HuH-7.5 (cell line): ENCODE measurements at regions not wholly inside any gene's neighbourhood (a gene's known extent, or its start where the extent isn't known, plus 50 kb on each side); places are given as distances from the start of the nearest gene placed in this dataset.

Source experiments
- DNase-seq: peaks from one replicate; pipeline ENCODE4 v3.0.0; 2011; ENCODE audit warnings: low spot score

- no peak for DNase-seq
Measured at GRCh38 chr10:78944723-78945312, 123.9 kb upstream of the ZMIZ1 start.

DNA sequence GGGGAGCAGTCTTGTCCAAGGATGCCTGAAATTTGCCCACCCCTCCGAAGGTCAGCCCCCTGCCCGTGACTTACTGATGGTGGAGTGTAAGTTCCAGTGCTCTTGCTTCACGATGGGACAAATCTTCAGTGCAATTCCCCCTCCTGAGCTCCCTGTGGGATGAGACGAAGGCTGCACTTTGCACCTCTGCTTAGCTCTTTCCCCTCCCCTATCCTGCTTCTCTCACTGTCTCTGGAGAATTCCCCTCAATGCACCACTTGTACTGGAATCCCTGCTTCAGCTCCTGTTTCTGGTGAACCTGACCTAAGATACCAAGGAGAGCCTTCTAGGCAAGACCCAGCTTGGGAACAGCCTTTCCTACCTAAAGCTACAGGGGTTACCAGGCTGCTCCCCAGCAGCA is 122.9 kb upstream of the ZMIZ1 start:
- DNase-seq: no peak

DNA sequence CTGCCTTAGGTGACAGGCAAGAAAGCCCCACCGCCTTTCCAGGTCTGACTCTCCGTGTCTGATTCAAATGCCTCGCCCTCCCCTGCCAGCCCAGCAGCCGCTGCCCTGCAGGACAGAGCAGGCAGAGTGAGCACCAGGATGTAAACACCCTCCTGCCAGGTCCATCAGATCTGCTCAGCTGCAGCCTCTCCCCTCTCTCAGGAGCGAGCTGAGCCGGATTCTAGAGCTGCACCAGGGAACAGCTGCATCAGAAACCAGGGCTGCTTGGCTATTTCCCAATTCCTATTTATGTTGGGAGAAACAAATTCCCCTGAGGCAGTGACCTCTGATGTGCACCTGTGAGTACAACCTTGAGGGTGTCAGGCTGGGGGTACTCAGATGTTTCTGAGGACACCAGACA is 121.5 kb upstream of the ZMIZ1 start:
- no peak for DNase-seq

GRCh38 chr10:78947733-78948132 is 121.0 kb upstream of the ZMIZ1 start:
- DNase-seq: no peak

DNA sequence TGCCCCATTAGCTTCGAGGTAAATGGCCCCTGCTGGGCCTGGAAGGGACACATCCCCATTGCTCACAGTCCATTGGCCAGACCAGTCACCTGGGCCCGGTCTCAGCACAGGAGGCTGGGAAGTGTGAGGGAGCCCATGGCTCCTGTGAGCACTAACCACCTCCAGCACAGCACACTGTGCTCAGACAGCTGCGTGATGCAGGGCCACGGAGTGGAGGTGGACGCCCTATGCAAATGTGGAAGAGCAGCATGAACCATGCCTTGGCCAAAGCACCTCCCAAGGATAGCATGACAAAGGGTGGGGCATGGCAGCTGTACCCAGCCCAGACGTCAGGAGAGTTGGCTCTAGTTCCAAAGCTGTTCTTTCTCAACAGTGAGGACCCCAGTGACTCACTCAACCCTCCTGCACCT is 120.1 kb upstream of the ZMIZ1 start:
- DNase-seq: no peak

GRCh38 chr10:78950656-78951587 is 117.8 kb upstream of the ZMIZ1 start:
- no peak for DNase-seq

GRCh38 chr10:78952030-78952429 is 116.7 kb upstream of the ZMIZ1 start:
- DNase-seq: no peak

DNA sequence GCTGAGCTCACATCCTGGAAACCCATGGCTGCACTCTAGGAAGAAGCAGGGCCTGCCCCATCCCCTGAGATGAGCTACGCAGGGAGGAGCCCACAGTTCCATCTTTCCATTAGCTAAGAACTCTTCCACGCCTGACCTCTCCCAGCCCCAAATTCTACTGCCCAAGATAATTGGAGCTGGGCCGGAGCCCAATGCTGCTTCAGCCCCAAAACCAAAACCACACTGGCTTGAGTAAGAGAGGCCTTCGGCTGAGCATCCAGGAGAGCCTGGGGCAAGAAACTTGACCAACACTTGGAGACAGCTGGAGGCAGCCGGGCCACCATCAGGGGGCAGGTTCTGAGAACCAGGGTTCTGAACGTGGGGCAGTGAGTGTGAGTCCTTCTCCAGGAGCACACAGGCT is 116.1 kb upstream of the ZMIZ1 start:
- no peak for DNase-seq

- no peak for DNase-seq
Measured at GRCh38 chr10:78953113-78953798, 115.5 kb upstream of the ZMIZ1 start.

DNA sequence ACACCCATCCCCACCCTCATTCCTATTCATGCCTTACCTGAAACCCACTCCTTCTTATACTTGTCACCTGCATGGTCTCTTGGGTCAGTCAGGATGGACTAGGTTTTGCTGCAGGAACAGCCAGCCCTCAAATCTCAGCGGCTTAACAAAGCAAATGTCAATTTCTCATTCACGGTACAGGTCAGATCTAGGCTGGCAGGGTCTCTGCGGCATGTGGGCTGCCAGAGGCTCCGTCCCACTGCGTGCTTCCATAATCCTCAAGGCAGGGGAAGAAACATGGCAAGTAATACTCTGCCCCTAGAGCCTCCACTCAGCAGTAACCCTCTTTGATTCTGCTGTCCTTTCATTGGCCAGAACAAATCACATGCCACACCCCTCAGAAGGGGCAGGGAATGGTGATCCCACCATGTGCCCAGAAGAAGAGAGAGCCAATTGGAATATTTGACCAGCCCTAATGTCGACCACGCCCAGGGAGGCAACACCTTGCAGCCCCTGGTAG is 114.9 kb upstream of the ZMIZ1 start:
- no peak for DNase-seq

GRCh38 chr10:78954689-78955088 is 114.1 kb upstream of the ZMIZ1 start:
- DNase-seq: no peak

DNA sequence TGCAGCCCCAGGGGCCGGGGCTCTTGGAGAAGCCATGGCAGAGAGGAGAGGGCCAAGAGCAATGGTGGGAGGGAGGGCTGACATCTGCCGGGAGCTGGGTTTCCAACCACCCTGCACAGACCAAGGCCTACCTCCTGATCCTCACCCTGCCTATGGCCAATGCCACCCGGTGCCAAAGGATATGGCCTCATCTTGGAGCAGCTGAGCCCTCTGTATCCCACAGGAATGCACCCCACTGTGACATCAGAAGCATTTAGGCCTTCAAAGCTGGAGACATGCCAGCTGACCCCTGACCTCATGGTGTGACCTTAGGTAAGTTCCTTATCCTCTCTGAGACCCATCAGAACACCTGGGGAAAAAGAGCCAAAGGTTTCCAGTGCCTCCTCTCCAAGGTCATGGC is 113.6 kb upstream of the ZMIZ1 start:
- DNase-seq: no peak

- no peak for DNase-seq
Measured at GRCh38 chr10:78956391-78956790, 112.4 kb upstream of the ZMIZ1 start.

DNA sequence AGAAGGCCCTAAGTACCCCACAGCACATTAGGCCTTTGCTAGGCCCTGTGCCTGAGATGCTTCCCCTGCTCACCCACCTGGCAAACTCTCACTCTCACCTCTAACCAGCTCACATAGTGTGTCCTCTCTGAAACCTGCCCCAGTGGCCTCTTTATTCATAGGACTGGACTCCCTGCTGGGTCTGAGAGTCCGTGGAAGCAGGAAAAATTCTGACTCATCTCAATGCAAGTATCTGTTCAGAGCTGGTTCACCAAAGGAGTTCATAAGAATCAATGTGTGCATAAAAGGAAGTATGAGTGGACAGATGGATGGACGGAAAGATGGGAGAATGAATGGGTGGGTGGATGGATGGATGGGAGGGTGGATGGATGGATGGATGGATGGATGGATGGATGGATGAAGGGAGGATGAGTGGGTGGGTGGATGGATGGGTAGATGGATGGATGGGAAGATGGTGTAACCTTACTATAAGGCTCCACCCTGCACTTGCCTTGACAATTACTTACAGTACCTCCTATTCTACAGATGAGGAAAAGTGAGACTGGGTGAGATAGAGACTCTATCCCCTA is 111.2 kb upstream of the ZMIZ1 start:
- no peak for DNase-seq

DNA sequence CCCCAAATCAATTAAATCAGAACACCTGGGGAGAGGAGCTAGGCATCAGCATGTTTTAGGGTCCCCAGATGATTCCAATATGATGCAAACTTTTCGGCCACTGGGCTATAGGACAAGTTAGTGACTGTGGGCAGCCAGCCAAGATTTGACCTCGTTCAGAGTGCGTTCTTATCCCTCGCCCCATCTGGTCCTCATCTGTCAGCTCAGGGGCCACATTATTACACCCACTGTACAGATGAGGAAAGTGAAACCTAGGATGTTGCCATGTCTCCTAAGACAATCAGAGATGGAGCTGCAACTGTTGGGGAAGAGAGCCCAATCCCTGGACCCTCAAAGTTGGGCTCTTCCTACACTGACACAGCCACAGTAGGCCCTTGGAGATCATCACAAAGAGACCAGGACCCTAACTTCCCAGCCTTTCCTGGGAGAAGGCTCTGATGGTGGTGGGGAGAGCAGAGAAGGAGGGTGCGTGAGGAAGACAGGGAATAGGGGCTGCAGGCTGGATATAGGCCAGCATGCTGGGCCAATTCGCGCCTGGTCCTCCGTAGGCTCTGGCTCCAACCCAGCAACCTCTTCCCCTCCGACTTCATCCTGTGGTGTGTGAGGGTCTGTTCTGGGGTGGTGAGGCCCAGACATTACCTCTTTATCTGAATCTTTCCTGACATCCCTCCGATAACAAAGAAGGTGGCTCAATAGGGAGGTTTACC is 109.4 kb upstream of the ZMIZ1 start:
- DNase-seq: no peak

DNA sequence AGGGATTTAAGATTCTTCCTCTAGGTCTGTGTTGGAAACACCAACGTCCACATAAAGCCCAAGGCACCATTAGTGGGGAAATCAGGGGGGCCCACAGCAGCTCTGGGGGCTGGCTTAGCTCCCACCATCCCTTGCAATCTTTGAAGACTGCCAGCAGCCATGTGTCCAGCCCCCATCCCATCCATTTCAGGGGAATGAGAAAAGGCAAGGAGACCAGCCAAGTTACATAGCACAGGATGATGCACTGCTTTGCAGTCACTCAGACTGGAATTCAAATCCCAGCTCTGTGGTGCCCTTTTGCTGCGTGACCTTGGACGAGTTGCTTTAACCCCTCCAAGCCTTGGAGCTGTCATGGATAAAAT is 108.9 kb upstream of the ZMIZ1 start:
- no peak for DNase-seq

DNA sequence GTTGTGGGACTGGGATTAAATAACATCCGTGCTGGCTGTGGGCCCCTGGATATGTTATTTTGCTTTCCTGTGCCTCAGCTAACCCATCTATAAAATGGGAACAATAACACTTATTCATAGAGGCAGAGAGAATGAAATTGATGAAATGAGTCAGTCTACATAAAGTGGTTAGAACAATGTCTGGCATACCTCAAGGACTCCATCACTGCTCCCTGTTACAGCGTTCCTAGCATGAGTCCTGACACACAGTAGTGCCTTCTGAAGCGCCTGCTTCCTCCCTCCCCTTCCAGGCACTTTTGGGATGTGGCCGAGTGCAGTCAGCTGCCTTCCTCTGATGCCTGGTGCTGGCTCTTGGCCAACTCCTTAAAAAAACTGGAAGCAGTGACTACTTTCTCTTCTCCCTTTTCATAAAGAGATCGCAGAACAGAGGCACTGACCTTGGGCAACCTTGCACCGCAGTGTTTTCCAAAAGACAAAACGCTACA is 108.4 kb upstream of the ZMIZ1 start:
- DNase-seq: no peak

DNA sequence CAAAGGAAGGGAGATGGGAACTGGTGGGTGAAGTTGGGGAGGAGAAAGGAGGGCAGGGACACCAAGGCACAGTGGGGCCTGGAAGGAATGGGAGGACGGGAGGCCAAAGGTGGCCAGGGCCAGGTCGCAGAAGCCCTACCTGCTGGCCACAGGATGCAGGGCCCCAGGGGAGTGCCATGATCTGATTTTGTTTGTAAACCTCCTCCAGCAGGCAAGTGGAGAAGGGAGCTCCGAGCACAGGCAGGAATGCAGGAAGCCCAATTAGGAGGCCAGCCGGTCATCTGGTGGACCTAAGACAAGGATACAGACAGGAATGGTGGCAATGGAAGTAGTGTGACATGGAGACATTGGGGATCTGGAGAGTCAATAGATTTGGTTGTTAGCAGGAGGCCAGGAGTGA is 107.0 kb upstream of the ZMIZ1 start:
- no peak for DNase-seq

- DNase-seq: no peak
Measured at GRCh38 chr10:78963074-78964034, 105.4 kb upstream of the ZMIZ1 start.

DNA sequence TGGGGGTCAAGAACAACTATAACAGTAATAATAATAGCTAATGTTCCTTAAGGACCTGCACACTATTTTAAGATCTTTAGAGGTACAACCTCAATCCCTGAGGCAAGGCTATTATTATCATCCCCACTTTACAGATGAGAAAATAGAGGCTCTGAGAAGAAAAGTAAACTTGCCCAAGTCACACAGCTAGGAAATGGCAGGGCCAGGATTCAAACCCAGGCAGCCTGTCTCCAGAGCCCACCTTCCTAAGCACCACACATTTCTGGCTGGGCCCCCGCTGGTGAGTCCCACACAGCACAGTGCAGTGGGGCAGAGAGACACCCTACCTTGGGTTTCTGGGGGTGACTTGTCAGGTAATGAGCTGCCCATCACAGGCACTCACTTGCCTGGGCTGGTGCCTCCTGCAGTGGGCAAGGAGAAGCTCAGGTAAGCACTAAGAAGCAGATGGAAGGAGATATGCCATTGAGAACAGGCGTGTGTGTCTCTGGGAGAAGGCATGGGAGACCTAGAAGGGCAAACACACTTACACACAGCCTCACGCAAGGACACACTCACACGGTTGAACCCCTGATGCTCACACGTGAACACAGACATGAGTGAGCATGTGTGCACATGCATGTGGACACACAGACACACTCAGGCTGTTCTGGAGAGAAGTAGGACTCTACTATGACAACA is 104.4 kb upstream of the ZMIZ1 start:
- no peak for DNase-seq
